ENCODE measurements at regions not wholly inside any gene's neighbourhood (a gene's known extent, or its start where the extent isn't known, plus 50 kb on each side); places are given as distances from the start of the nearest gene placed in this dataset.
"Not testable (repeated sequence)": the region's sequence is repeated elsewhere in the genome, so short reads cannot be mapped to it uniquely, and the experiment has no call there.

DNA sequence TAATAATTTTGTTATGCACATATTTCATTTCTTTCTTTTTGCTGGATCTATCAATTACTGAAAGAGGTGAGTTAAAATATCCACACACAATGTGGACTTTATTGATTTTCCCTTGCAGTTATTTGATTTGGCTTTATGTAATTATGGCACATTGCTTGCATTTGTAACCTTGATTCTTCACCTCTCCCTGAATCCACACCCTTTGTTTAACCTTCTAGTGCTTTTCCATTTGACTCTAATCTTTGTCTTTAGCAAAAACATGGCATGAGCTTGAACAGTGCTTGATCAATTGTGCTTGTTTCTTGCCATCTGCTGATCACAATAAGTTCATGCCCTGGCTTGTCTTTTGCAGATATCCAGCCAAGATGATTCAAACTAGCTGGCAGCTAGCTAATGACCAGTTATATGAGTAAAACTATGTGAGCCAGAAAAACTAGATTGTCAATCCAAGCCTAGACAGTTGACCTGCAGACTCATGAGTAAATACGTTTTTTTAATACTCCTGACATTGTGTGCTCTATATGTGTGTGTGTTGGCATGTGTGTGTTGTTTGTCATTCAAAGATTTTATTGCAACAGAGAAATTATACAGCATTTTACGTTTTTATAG, 899.2 kb downstream of the NCAM2 start:
- TF ChIP-seq, protein P1, sequence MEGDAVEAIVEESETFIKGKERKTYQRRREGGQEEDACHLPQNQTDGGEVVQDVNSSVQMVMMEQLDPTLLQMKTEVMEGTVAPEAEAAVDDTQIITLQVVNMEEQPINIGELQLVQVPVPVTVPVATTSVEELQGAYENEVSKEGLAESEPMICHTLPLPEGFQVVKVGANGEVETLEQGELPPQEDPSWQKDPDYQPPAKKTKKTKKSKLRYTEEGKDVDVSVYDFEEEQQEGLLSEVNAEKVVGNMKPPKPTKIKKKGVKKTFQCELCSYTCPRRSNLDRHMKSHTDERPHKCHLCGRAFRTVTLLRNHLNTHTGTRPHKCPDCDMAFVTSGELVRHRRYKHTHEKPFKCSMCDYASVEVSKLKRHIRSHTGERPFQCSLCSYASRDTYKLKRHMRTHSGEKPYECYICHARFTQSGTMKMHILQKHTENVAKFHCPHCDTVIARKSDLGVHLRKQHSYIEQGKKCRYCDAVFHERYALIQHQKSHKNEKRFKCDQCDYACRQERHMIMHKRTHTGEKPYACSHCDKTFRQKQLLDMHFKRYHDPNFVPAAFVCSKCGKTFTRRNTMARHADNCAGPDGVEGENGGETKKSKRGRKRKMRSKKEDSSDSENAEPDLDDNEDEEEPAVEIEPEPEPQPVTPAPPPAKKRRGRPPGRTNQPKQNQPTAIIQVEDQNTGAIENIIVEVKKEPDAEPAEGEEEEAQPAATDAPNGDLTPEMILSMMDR (IDR thresholded peaks at IDR 0.05; ENCODE audit: low read depth, low read length): no peak
- DNase-seq (ENCODE audit: extremely low read depth, low read depth): no peak

DNA sequence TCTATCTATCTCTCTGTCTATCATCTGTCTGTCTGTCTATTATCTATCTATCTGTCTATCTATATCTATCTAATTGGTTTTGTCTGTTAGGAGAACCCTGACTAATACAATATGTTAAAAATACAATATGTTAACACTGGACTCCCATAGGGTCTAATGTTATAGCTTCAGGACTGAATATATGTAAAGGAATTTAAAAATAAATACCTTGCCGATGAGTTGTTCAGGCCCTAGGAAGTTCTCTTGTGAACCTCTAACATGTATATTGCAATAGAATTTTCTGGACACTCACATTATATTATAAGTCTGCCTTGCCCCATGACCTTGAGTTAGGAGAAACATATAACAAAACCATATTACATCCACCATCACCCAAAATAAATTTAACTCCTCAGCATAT, 900.6 kb downstream of the NCAM2 start:
- TF ChIP-seq, protein P1 (IDR thresholded peaks at IDR 0.05; ENCODE audit: low read depth, low read length): no peak
- no peak for DNase-seq (ENCODE audit: extremely low read depth, low read depth)

DNA sequence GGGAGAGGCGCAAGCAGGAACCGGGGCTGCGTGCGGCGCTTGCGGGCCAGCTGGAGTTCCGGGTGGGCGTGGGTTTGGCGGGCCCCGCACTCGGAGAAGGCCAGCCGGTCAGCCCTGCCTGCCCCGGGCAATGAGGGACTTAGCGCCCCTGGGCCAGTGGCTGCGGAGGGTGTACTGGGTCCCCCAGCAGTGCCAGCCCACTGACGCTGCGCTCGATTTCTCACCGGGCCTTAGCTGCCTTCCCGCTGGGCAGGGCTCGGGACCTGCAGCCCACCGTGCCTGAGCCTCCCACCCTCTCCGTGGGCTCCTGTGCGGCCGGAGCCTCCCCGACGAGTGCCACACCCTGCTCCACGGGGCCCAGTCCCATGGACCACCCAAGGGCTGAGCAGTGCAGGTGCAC, 904.2 kb downstream of the NCAM2 start:
- not testable (repeated sequence) for DNase-seq (ENCODE audit: extremely low read depth, low read depth)

DNA sequence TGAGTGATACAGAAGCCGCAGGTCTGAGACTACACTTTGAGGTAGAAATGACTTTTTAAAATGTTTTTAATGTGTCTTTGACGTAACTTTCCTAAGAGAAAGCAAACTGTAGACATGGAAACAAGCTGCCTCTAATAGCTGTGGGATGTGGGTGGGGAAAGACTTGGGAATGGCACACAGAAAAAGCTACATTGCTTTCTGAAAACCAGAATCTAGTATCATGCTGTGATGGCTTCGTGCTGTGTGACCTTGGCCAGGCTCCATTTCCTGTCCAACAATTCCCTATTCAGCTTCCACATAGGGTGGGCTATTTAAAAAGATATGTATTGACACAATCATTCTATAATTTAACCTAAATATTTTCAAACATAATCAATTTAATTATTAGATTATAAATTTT, 909.1 kb downstream of the NCAM2 start:
- DNase-seq (ENCODE audit: extremely low read depth, low read depth): no peak
- TF ChIP-seq, protein P1 (IDR thresholded peaks at IDR 0.05; ENCODE audit: low read depth, low read length): no peak

DNA sequence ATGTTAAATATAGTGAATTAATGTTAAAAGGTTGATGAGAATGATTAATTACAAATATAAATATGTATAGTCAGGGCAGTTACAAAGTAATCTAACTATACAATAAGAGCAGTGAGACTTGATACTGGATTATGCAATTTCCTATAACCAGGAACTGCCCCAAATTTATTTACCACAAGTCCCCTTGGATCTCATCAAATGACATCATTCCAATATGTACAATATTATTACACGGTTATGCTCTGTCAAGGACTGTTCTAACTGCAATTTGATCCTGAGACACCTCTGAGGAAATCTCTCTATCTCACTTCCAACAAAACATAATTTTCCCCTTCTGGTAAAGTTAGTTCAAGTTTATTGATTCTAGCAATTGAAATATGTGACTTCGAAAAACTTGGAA, 917.6 kb downstream of the NCAM2 start:
- TF ChIP-seq, protein P1 (IDR thresholded peaks at IDR 0.05; ENCODE audit: low read depth, low read length): no peak

DNA sequence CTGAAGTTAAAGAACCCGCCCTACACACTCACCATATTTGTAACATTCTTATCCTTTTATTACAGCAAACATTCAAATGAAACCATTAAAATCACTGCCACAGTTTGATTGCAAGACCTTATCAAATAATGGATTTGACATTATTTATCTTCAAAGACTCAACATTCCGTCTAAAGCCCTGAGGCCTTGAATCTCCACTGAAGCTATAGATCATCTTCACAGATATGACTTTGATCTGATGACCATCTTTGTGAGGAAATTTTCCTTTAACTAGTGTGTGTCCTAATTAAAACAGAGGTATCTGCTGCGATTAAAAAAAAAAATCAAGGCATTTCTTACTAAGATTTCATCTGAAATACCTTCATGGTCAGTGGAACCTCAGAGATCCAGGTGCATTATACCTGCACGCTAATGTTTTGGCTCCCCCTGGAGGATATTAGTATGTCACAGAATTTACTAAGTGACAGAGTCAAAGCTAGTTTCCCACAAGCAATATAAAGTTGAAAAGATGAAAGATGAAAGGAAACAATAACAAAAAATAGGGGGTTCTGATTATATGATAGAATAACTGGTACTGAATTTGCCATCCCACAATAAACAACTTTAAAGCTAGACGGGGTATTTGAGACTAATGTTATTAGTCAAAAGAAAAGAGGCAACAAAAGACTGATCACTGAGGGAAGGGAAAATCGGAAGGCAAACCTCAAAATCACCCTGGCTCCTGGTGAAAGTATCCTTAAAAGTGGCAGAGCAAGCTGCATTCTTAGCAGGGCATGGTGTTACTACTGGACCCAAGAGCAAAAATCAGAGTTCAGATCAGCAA, 923.4 kb downstream of the NCAM2 start:
- TF ChIP-seq, protein P1 (IDR thresholded peaks at IDR 0.05; ENCODE audit: low read depth, low read length): peak; percentile 47
- no peak for DNase-seq (ENCODE audit: extremely low read depth, low read depth)

More for the DNA sequence above, 917.6 kb downstream of the NCAM2 start:
- no peak for DNase-seq (ENCODE audit: extremely low read depth, low read depth)

DNA sequence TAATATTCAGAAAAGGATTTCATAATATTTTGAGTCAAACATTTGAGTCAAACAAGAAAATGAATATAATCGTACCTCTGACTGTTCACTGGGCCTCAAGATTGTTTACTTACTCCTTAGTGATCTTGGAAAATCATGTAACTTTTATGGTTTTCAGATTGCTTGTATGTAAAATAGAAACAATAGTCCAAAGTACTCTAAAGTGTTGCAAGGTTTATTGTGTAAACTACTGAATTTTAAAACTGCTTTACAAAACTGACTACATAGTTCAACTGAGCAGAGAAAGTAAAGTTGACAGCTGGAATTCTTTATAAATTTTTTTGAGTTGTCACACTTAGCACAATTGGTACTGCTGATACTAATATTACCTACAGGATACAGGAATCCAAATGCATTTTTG, 931.0 kb downstream of the NCAM2 start:
- TF ChIP-seq, protein P1 (IDR thresholded peaks at IDR 0.05; ENCODE audit: low read depth, low read length): no peak
- no peak for DNase-seq (ENCODE audit: extremely low read depth, low read depth)
